AML-193 (cell line): ENCODE measurements at regions not wholly inside any gene's neighbourhood (a gene's known extent, or its start where the extent isn't known, plus 50 kb on each side); places are given as distances from the start of the nearest gene placed in this dataset.
"Not testable (repeated sequence)": the region's sequence is repeated elsewhere in the genome, so short reads cannot be mapped to it uniquely, and the experiment has no call there.

Source experiments
- DNase-seq, 2 experiments: peaks; one replicate each; lab custom pipeline; 2025; lab: John Stamatoyannopoulos, UW

DNA sequence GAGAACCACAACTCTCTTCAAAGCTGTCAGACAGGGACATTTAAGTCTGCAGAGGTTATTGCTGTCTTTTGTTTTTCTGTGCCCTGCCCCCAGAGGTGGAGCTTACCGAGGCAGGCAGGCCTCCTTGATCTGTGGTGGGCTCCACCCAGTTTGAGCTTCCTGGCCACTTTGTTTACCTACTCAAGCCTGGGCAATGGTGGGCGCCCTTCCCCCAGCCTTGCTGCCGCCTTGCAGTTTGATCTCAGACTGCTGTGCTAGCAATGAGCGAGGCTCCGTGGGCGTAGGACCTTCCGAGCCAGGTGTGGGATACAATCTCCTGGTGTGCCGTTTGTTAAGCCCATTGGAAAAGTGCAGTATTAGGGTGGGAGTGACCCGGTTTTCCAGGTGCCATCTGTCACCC, 822.1 kb downstream of the KCNMA1 start:
- DNase-seq = not testable (repeated sequence)

DNA sequence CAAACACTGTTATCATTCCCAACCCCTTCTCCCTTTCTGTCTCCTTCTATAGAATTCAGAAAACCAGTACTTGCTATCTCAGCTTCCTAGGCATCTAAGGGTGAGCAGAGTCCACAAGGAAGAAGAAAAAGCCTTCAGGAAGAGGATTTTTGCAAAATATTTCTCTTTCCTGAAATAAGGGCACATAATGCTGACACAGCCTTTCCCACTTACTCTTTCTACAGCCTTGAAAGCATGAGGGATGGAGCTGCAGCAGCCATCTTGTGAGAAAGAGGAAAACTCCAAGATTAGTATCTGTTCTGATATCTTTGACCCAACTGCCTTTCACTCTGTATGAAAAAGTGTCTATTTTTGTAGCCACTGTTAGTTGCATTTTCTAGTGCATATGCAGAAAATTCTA, 826.2 kb downstream of the KCNMA1 start:
- DNase-seq = no peak

DNA sequence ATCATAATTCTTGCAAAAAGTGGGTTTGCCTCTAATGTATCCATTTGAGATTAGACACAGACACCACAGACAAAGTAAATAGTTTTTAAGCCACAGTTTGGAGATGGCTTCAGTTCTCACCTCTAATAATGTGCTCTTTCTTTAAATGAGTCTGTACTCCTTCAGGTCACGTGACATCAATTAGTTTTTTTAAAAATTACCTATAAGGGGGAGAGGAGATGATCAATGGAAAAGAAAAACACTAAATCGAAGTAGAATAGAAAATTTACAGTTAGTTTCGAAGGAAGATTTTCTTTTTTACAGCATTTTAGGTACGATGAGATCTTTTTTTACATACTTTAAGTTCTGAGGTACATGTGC, 849.2 kb downstream of the KCNMA1 start:
- no peak for DNase-seq

DNA sequence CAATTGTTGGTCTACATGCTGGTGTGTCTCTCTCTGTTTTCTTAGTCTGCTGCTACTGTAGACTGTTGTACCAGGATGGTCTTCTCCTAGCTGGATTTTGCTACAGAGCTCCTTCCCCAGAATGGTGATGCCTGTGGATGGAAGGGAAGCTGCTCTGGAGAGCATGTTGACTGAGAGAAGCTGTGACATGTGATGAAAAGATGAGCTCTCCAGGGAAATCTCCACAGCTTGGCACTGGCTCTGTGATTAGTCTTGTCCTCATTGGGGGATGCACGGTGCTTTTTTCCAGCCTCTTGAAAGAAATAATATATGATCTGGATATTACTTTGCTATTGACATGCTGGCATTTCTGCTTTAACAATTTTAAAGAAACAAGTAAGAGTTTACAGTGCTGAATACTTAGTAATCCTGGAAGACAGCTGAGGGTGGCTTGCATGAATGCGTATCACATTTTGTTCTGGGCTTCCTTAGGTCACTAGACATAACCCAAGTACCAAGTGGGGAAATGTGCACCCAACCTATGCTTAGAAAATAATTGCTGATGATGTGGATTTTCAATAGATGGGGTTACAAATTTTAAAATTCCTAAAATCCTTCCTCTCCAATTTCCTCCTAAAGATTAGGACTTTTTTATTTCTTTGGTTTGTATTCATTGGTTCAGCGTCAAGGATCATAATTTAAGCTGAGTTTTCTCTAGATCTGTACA, 849.7 kb downstream of the KCNMA1 start:
- no peak for DNase-seq

DNA sequence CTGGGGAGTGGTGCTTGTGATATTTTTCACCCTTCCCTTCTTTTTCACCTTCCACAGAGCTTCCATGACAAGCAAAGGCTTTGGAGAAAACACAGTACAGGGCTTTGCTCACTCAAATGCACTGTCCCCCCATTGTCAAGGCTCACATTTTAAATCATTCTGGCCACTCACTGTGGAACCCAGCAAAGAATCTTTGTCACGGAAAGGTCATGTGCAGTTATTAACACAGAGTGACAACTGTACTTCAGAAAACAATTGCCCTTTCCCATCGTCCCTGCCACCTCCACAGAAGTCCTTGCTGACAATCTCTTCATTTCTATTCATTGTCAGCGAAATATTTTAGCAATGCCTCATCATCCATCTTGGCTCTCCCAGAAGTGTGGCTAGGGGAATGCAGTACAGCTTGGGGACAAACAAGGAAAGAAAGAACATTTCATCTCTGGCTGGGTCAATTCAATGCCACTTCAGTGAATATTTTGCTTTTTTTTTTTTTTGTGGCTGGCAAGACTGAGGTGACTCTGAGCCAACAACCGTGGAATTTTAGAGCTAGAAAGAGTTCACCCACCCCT, 851.0 kb downstream of the KCNMA1 start:
- no peak for DNase-seq

DNA sequence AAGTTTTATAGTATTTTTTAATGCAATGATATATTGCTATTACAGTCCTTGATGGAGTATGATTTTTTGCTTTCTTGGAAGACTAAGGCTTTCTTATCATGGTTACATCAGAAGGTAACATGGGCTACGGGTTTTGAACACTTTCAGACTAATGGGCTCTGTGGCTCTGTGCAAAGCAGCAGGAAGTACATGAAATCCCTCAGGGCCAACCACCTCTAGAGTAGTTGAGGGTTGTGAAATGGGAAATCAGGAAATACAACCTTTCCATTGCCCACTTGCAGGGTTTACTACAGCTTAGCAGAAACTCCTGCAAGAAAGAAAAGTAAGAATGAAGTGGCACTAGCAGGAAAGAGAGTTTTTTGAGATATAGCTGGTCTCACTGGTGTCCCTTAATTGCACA, 853.5 kb downstream of the KCNMA1 start:
- peak; percentile 7 to 10 for DNase-seq

DNA sequence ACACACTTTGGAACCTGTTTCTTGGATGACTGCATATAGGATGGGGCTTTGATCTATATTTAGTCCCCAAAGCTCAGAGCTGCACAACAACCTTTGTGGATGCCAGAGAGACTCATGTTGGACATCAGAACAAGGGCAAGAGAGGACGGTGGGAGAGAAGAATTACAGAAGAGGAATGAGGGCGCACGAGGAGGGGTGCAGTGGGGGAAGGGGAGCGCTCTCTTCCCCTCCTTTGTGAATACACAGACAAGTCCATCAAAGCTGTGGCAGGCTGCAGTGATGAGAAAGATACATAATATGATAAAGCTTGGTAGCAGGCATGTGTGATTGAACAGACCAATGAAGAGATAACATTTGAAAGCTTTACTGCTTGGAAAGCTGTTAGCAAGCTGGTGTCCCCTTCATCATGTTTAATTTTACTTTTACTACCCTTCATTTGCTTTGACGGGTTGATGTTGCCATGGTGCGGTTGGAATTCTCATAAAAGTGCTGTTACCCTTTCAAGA, 857.8 kb downstream of the KCNMA1 start:
- no peak for DNase-seq

DNA sequence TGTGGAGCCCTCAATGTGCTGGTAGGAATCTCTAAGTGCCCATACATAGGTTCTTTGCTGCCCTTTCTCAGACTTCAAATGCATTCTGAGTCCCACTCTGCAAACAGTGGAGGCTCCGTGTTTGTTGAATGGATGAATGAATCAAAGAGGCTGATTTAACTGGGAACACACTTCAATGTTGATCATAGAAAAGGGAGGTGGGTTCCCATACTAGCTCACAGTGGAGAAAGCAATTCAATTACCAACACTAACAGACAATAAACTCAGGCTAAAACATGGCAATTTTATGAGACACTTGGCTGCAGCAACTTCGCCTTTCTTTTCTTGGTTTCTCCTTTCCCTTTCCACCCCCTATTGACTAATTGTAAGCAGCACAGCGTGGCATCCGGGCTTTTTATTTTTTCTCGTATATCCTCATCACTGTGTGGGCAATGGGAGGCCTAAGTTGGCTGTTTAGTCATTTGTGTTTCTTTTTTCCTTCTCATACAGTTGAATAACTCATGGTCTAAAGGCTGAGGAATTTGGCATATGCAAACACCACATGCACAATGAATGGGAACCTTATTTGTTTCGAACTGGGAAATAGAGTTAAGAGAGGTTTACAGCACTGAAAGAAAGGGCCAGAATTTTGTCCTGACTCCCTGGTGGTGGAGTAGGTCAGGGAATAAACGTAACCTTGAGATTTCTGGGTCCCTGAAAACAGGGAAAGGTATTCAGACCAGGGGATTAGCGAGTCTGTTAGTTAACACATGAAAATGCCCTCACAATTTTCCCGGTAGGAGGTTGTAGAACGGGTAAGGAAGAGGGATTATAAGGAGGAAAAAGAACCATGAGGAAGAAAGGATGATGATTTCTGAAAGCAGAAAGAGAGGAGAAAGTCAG, 858.5 kb downstream of the KCNMA1 start:
- DNase-seq = no peak

DNA sequence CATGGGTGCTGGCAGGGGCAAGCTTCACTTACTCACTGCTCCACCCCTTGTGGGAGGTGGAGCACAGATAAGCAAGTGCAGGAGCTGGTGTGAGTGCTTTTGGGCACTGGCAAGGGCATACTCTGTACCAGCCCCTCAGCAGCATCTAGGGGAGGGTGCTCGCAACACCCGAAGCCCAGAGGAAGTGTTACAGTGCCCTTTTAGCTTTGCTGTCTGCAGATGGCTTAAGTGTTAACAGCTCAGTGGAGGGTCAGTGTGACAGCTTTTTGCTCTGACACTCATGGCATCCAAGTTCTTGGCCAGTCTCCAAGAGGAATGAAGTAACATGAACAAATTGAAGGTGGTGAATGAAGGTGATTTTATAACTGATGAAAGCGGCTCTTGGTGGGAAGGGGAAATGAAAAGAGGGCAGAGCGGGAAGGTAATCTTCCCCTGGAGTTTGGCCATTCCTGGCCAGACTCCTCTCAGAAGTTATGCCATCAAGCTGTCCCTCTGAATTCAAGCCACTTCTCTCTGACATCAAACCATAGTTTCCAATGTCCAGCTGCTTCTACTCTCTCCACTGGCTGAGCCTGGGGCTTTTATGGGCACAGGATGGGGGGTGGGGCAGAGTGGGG, 862.5 kb downstream of the KCNMA1 start:
- DNase-seq = no peak

DNA sequence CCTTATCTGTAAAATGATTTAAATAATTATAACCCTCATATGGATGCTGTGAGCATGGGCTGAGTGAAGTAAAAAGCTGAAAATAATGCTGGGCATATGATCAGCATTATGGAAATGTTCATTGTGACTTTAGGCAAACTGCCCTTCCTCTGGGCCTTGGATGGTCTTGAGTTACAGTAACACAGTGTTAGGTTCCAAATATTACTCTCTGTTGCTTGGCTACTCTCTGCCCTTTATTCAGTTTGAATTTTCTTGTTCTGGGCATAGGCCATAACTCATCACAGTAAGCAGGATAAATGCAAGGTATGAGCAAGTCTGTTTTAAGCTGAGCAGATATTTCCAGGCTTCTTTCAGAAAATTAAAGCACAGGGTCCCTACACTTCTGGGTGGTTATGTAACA, 868.0 kb downstream of the KCNMA1 start:
- DNase-seq = no peak

DNA sequence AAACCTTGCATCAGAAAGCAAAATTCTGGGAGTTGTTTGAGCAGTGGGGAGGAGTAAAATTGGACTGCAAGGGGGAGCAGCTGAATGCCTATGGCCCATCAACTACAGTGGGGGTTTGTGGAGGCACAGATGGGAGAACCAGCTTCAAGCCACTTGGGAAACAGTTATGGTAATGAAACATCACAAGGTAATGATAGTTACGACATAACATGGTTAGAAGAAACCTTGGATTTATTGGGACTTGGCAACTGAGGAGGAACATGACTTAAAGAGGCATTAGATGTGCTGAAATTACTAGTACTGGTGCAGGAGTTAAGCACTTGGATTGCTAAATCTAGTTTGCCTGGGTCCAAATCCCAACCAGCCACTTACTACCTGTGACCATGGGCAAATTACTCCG, 868.4 kb downstream of the KCNMA1 start:
- DNase-seq = no peak

DNA sequence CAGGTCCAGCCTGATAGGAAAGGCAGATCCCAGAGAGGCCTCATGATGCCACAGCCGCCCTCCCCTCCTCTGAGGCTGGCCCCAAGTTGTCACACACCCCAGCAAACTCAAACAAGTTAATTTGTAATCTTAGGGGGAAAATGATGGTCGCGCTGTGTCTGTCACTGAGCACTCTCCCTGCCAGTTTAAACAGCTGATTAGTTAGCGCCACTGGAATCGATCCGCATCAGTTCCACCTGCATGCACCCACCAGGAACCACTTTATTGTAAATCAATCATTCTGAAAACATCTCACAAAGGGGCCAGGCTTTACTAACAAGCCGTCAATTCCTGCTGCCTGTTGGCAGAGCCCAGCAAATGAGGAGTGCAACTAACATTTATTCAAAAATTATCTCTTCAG, 870.9 kb downstream of the KCNMA1 start:
- DNase-seq = no peak

DNA sequence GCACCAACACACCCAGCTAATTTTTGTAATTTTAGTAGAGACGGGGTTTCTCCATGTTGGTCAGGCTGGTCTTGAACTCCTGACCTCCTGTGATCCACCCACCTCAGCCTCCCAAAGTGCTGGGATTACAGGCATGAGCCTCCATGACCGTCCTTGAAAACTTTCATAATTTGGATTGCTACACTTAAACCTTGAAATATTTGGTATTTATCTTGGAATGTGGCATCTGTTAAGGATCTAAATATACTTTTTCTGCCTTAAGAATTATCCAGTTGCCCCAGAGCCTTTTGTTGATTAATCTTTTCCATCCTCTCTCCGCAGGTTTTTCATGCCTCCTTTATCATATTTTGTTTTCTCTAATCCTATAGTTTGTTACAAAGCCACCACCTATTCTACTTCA, 872.7 kb downstream of the KCNMA1 start:
- DNase-seq = not testable (repeated sequence)

DNA sequence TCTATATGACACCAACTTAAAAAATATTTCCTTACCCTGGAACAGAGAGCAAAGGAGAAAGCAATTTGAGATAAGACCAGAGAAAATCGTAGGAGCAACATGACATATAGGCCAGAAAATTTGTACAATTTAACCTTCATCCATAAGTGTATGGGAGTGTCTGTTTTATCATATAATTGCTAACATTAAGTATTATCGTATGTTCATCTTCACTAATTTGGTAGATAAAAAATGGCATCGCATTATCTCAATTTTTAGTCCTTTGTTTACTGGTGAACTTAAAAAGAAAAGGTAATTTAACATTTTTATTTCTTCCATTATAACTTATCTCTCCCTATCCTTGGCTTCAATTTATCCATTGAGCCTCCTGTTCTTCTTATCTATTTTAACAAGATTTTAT, 873.4 kb downstream of the KCNMA1 start:
- DNase-seq = no peak

DNA sequence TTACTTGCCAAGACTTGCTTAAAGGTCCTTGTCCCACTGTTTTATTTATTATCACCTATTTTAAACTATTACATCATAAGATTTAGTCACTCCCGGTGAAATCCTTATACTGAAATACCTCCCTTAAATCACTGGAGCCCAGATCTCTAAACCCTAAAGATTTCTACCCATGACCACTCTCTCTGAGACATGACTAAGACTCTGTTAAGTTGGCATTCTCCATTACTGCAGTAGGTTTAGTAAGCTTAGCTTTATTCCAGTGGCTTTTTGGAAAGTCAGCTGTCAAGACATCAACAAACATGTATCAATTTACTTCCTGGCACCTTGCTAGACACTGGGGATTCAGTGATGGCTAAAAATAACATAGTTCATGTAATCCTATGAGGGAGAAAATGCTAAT, 874.2 kb downstream of the KCNMA1 start:
- no peak for DNase-seq

DNA sequence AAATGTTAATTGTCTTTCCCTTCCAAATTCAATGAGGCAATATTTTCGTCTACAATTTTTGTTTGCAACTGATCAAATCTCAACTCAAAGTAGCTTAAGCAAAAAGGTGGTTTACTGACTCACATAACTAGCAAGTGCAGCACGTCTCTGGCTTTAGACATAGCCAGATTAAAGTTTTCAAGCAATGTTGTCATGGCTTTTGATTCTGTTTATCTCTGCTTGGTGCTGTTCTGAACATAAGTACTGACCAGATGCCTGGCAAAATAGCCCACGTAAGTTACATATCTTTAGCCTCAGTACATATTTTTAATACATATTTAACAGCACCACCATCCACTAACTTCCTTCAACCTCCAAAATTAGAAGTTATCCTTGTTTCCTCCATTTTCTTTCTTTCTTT, 877.9 kb downstream of the KCNMA1 start:
- no peak for DNase-seq

DNA sequence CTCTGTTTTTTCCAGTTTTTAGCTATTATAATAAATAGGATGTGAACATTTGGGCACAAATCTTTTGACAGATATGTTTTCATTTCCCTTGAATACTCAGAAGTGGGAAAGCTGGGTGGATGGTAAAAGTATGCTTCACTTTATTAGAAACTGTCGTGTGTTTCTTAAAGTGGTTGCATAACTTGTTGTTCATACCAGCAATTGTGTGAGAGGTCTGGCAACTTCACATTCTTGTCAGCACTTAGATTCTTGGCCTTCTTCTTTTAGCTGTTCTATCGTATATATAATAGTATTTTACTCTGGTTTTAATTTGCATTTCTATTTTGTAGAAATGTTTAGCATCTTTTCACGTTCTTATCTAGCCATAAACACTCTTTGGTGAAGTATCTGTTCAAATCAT, 894.4 kb downstream of the KCNMA1 start:
- no peak for DNase-seq

DNA sequence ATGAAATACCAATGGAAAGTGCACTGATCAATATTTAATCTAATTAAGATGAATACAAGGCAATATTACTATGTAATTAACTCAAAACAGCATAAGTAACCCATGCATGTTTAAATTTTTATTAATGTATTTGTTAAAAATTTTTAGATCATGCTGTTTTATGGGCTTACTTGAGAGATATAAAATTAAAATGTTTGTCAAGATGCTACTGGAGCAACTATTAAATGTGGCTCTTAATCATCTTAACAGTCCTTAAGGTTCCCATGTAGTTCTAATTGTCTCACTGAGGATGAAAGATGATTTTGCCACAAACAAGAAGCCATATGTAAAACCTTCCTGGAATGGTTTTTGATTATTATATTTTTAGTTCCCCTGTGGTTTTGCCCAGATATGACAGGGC, 897.1 kb downstream of the KCNMA1 start:
- no peak for DNase-seq

DNA sequence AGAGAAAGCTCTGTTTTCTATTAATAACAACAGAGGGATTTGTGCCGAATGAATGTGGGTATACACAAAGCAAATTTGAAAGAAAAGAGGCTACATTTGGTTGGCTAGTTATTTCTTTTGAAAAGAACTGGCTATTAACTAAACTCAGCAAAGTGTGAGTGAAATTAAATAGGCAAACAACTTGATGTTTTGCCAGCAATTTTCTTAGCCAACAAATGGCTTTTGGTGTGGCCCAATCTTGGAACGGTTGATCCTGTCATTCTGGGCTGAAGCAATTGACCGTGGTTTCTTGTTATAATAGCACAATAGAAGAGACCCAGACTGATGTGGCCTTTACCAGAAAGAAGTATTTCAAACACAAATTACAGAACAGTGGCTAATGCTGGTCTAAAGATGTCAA, 898.6 kb downstream of the KCNMA1 start:
- no peak for DNase-seq

DNA sequence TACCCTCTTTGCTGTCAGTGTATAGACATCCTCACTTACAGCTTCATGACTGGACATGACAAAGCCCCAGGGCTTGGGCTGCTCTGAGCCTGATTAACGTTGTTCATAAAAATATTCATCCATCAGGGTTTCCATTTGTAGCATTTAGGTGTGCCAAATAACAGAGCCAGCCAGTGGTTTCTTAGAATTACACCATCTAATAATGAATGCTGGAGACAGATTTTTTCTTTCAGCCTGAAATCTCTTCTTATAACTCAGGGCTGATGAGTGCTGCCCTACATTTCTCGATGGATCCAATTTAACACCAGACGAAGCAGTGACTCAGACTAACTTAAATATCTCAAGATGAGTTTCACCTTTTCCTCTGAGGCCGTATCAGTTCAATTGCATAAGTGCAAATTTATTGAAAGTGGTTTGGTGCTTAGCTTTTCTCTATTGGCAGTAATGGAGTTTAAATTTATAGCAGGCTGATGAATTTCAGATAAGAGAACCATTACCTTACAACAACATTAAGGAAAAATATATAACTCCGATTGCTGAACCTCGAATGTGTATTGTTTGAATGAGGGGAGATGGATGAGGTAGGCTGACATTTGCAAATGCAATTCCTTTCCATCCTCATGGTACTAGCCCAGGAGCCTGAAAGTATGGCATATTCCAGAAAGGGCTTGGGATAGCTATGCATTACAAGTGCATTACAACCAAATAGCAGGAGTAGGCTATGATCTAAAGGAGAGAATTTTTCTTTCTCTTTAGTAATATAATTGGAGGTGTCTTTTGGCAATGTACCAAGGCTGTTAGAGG, 900.6 kb downstream of the KCNMA1 start:
- DNase-seq = no peak

DNA sequence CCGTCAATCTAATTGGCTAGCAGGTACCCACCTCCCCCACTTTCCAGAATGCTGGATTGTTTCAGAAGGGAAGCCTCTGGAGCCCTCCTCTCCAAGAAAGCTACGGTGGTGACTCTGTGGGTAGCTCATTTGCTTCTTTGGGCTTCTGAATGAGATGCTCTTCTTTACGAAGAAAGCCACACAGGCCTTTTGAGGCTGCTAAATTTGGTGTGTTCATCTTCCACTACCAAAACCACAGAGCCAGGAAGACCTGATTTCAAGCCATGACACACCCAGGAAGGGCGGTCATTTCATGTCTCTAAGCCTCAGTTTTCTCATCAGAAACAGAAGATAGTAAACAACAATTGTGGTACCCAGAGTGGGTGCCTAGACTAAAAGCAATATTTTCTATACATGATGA, 901.2 kb downstream of the KCNMA1 start:
- no peak for DNase-seq

DNA sequence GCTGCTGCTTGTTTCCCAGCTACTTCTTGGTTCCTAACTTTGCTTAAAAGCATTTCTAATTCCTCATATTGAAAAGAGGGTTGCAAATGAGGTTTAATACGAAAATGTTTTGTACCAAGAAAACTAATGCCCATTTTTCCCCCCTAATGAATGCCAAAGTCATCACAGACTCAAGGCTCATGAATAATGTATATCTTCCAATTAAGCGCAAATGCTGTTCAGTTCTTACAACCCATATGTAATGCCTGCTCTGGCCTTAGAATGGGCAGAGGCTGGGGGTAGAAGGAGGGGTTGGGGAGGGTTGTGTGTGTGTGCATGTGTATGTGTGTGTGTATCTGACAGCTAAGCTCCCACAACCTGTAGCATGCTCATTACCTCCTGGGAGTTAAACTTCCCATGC, 901.7 kb downstream of the KCNMA1 start:
- DNase-seq = no peak
